GM18508 (cell line): ENCODE measurements at regions not wholly inside any gene's neighbourhood (a gene's known extent, or its start where the extent isn't known, plus 50 kb on each side); places are given as distances from the start of the nearest gene placed in this dataset.
"Not testable (repeated sequence)": the region's sequence is repeated elsewhere in the genome, so short reads cannot be mapped to it uniquely, and the experiment has no call there.

Experiments used
- ATAC-seq: cut with Tn5 transposase; IDR thresholded peaks from one replicate; pipeline ENCODE4 v1.9.1; 2021; ENCODE audit warnings: moderate number of reproducible peaks; ENCODE audit not compliant: insufficient read depth, unreplicated experiment

- ATAC-seq = no peak
Observed at GRCh38 chr5:10921160-10921559, 160.1 kb upstream of the DAP start.

- no peak for ATAC-seq
Observed at GRCh38 chr5:10920400-10920799, 159.4 kb upstream of the DAP start.

- no peak for ATAC-seq
Observed at GRCh38 chr5:10914741-10915480, 153.9 kb upstream of the DAP start.

GRCh38 chr5:10913841-10914240 lies 152.8 kb upstream of the DAP start:
- ATAC-seq = no peak

GRCh38 chr5:10913181-10913810 lies 152.3 kb upstream of the DAP start:
- no peak for ATAC-seq

- no peak for ATAC-seq
Observed at GRCh38 chr5:10912435-10912834, 151.4 kb upstream of the DAP start.

- no peak for ATAC-seq
Observed at GRCh38 chr5:10910261-10910660, 149.2 kb upstream of the DAP start.

GRCh38 chr5:10904862-10905432 lies 143.9 kb upstream of the DAP start:
- no peak for ATAC-seq

GRCh38 chr5:10903786-10904560 lies 142.9 kb upstream of the DAP start:
- no peak for ATAC-seq

GRCh38 chr5:10902145-10902544 lies 141.1 kb upstream of the DAP start:
- no peak for ATAC-seq

GRCh38 chr5:10898514-10898913 lies 137.5 kb upstream of the DAP start:
- no peak for ATAC-seq

- no peak for ATAC-seq
Observed at GRCh38 chr5:10896016-10896415, 135.0 kb upstream of the DAP start.

- no peak for ATAC-seq
Observed at GRCh38 chr5:10894445-10895054, 133.5 kb upstream of the DAP start.

GRCh38 chr5:10892911-10893215 lies 131.8 kb upstream of the DAP start:
- no peak for ATAC-seq

- no peak for ATAC-seq
Observed at GRCh38 chr5:10892147-10892910, 131.3 kb upstream of the DAP start.

GRCh38 chr5:10891193-10891592 lies 130.2 kb upstream of the DAP start:
- ATAC-seq = no peak

GRCh38 chr5:10886497-10886896 lies 125.5 kb upstream of the DAP start:
- ATAC-seq = no peak

GRCh38 chr5:10885026-10885425 lies 124.0 kb upstream of the DAP start:
- no peak for ATAC-seq

GRCh38 chr5:10883945-10884344 lies 122.9 kb upstream of the DAP start:
- ATAC-seq = not testable (repeated sequence)

GRCh38 chr5:10880934-10881333 lies 119.9 kb upstream of the DAP start:
- no peak for ATAC-seq
